ENCODE measurements at regions not wholly inside any gene's neighbourhood (a gene's known extent, or its start where the extent isn't known, plus 50 kb on each side); places are given as distances from the start of the nearest gene placed in this dataset.

DNA sequence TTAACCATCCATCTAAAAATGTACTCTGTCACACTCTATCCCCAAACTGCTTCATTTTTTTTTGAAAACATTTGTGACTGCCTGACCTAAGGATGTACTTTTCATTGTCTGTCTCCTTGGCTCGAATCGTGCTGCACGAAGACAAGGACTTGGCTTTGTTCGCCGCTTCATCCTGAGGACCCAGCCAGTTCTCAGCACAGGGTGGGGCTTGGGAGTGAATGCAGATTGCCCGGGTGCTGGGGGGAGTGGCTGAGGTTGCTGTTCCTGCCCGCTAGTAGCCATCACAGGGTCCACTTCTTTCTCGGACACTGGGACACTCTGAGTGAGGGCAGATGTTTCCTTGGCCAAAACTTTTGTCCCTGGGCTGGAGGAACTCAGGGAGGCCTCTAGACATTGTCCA lies 70.1 kb upstream of the CLCN4 start:
- TF ChIP-seq, protein P1, sequence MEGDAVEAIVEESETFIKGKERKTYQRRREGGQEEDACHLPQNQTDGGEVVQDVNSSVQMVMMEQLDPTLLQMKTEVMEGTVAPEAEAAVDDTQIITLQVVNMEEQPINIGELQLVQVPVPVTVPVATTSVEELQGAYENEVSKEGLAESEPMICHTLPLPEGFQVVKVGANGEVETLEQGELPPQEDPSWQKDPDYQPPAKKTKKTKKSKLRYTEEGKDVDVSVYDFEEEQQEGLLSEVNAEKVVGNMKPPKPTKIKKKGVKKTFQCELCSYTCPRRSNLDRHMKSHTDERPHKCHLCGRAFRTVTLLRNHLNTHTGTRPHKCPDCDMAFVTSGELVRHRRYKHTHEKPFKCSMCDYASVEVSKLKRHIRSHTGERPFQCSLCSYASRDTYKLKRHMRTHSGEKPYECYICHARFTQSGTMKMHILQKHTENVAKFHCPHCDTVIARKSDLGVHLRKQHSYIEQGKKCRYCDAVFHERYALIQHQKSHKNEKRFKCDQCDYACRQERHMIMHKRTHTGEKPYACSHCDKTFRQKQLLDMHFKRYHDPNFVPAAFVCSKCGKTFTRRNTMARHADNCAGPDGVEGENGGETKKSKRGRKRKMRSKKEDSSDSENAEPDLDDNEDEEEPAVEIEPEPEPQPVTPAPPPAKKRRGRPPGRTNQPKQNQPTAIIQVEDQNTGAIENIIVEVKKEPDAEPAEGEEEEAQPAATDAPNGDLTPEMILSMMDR (IDR thresholded peaks at IDR 0.05) = no peak
- TF ChIP-seq POLR2A (IDR thresholded peaks at IDR 0.05) = no peak
